ENCODE measurements at regions not wholly inside any gene's neighbourhood (a gene's known extent, or its start where the extent isn't known, plus 50 kb on each side); places are given as distances from the start of the nearest gene placed in this dataset.

- Mint-ChIP-seq H3K27ac (no peak overlapping the region), H3K36me3 (ENCODE audit: low read depth) (no peaks in the 10 kb centered on the region), H3K4me1 (no peaks in the 10 kb centered on the region), H3K9me3 (no peaks in the 10 kb centered on the region), H3K4me3 (no peak overlapping the region), H3K27me3 (ENCODE audit: insufficient read depth, low read depth, poor library complexity) (no peaks in the 10 kb centered on the region)
- TF ChIP-seq CREB1 (CRISPR knock-in tag; IDR thresholded peaks at IDR 0.05; ENCODE audit: low read depth) = no peak
- TF ChIP-seq ZNF331 (CRISPR knock-in tag; IDR thresholded peaks at IDR 0.05; ENCODE audit: low read depth) = no peak
- no peak for TF ChIP-seq ZNF114 (CRISPR knock-in tag; IDR thresholded peaks at IDR 0.05)
- TF ChIP-seq REST (IDR thresholded peaks at IDR 0.05; ENCODE audit: unreplicated experiment) = no peak
- TF ChIP-seq JUNB (IDR thresholded peaks at IDR 0.05; ENCODE audit: unreplicated experiment) = no peak
- TF ChIP-seq STAT1 (IDR thresholded peaks at IDR 0.05; ENCODE audit: unreplicated experiment) = no peak
- no peak for TF ChIP-seq NANOG (IDR thresholded peaks at IDR 0.05; ENCODE audit: borderline replicate concordance)
- TF ChIP-seq ETS1 (IDR thresholded peaks at IDR 0.05) = no peak
- TF ChIP-seq POLR2AphosphoS5 (IDR thresholded peaks at IDR 0.05; ENCODE audit: low read depth) = no peak
- TF ChIP-seq ZNF462 (CRISPR knock-in tag; IDR thresholded peaks at IDR 0.05) = no peak
- TF ChIP-seq EZH2 (IDR thresholded peaks at IDR 0.05; ENCODE audit: low read depth, unreplicated experiment) = no peak
- TF ChIP-seq EZH2phosphoT487 (IDR thresholded peaks at IDR 0.05; ENCODE audit: unreplicated experiment) = no peak
- TF ChIP-seq CTCF (conservative IDR thresholded peaks at IDR 0.05; ENCODE audit: low read depth in 2 of 2) = no peak
- Histone ChIP-seq H3K36me3 (ENCODE audit: insufficient read depth) (no peaks in the 10 kb centered on the region), H3K4me1 (ENCODE audit: insufficient read depth) (no peaks in the 10 kb centered on the region), H3K9me2 (ENCODE audit: insufficient read depth) (no peaks in the 10 kb centered on the region; the same call in 1 of the 2 replicates), H3K79me2 (replicated peaks; ENCODE audit: insufficient read depth) (no peaks in the 10 kb centered on the region), H3K27me3 (ENCODE audit: insufficient read depth) (no peaks in the 10 kb centered on the region), H3K4me2 (no peak overlapping the region), H4K20me1 (replicated peaks; ENCODE audit: insufficient read depth) (no peaks in the 10 kb centered on the region), H3K27ac (ENCODE audit: low read depth) (no peak overlapping the region), H3F3A (replicated peaks; ENCODE audit: low read depth) (no peaks in the 10 kb centered on the region), H2AFZ (no peak overlapping the region), H3K4me3 (no peak overlapping the region)
- DNase-seq (ENCODE audit: low spot score) = no peak
- ATAC-seq = no peak
Measured at GRCh38 chr4:60913671-60914070, 286.5 kb upstream of the ADGRL3 start.
